GM12873 (cell line): ENCODE measurements at regions not wholly inside any gene's neighbourhood (a gene's known extent, or its start where the extent isn't known, plus 50 kb on each side); places are given as distances from the start of the nearest gene placed in this dataset.

Experiments used
- CTCF ChIP-seq: IDR thresholded peaks from 2 replicates; pipeline ENCODE4 v1.5.1; 2012; ENCODE audit warnings: low read depth, mild to moderate bottlenecking, moderate library complexity, low read length, control low read depth; ENCODE audit not compliant: insufficient read depth; ENCODE audit errors: missing control alignments

GRCh38 chr15:38150148-38150547 is 102.5 kb upstream of the SPRED1 start:
- no peak for TF ChIP-seq CTCF

GRCh38 chr15:38150794-38151193 is 101.8 kb upstream of the SPRED1 start:
- no peak for TF ChIP-seq CTCF

- no peak for TF ChIP-seq CTCF
These were observed 98.9 kb upstream of the SPRED1 start for GRCh38 chr15:38153781-38154180.

- TF ChIP-seq CTCF, result no peak
These were observed 98.4 kb upstream of the SPRED1 start for GRCh38 chr15:38154255-38154654.

GRCh38 chr15:38154837-38155236 is 97.8 kb upstream of the SPRED1 start:
- TF ChIP-seq CTCF, result no peak

GRCh38 chr15:38163658-38164057 is 89.0 kb upstream of the SPRED1 start:
- TF ChIP-seq CTCF, result no peak

- no peak for TF ChIP-seq CTCF
These were observed 88.6 kb upstream of the SPRED1 start for GRCh38 chr15:38164061-38164460.
